GM13976 (cell line): ENCODE measurements at regions not wholly inside any gene's neighbourhood (a gene's known extent, or its start where the extent isn't known, plus 50 kb on each side); places are given as distances from the start of the nearest gene placed in this dataset.

Experiments
- DNase-seq: peaks from one replicate; pipeline ENCODE4 v3.0.0; 2012; ENCODE audit warnings: low spot score
- in situ Hi-C: fragments of 300-500 bp; cut with MboI; formaldehyde crosslinking; loops from one replicate; pipeline ENCODE4 v1.12.0; 2022; ENCODE audit warnings: low sequenced_read_pairs, mixed read lengths, inconsistent platforms; ENCODE audit not compliant: unreplicated experiment
- TF ChIP-seq, protein P1 (sequence below): IDR thresholded peaks from 2 replicates; pipeline ENCODE4 v1.5.1; 2012; ENCODE audit warnings: borderline replicate concordance, mild to moderate bottlenecking; ENCODE audit not compliant: insufficient read depth; ENCODE audit errors: extremely low read depth, missing control alignments, control extremely low read depth

DNA sequence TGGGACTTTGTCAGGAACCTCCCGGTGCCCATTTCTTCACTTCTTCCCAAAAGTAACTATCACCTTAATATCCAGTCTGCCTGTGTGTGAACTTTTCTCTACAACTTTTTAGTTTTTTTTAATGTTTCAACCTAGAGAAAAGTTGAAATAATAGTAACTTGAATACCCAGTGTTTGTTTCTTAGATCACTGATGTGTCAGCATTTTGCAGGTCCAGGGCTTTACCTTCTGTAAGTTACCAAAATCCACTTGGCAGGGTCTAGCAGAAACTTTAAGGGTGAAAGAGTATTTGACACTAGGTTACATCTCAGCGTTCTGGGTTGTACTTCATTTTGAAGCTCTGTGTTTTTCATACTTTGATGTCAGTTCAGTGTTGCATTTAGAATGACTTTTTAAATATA is 372.7 kb downstream of the ARL4A start:
- TF ChIP-seq, protein P1, sequence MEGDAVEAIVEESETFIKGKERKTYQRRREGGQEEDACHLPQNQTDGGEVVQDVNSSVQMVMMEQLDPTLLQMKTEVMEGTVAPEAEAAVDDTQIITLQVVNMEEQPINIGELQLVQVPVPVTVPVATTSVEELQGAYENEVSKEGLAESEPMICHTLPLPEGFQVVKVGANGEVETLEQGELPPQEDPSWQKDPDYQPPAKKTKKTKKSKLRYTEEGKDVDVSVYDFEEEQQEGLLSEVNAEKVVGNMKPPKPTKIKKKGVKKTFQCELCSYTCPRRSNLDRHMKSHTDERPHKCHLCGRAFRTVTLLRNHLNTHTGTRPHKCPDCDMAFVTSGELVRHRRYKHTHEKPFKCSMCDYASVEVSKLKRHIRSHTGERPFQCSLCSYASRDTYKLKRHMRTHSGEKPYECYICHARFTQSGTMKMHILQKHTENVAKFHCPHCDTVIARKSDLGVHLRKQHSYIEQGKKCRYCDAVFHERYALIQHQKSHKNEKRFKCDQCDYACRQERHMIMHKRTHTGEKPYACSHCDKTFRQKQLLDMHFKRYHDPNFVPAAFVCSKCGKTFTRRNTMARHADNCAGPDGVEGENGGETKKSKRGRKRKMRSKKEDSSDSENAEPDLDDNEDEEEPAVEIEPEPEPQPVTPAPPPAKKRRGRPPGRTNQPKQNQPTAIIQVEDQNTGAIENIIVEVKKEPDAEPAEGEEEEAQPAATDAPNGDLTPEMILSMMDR = no peak
- in situ Hi-C loops = no loop called here
- DNase-seq = no peak

DNA sequence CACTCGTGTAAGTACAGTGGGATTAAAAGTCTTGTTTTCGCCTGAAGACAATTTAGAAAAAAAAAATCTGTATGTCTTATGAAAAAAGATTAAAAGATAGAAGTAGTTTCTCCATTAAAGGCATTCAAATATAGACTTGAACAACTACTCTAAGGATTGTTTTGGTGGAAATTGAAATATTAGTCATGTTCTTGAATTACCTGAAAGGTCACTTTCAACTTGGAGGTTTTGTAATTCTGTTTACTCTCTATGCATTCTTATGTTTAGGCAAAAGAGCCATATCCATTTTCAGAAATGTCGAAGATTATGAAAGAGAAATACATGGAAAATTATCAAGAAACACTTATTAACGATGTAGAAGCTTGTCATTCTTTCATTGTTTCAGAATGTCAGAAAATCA is 373.7 kb downstream of the ARL4A start:
- in situ Hi-C loops = no loop called here
- DNase-seq = no peak
- TF ChIP-seq, protein P1 = no peak

DNA sequence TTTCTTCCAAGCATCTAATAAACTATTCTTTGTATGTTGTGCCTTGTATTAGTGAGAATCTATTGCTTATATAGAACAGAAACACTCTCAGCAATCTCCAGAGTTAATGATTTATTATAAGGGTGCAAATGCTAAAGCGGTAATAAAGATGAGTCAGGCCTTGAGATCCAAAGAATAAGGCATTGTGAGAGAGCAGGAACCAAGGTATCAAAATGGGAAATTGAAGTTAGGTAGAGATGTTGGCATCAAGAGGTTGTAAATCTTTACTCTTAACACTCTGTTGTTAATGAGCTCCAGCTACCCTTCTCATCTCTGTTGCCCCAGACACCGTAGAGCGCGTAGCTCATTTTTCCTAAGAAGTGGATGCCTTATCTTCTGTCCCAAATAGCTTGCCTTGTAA is 375.2 kb downstream of the ARL4A start:
- TF ChIP-seq, protein P1 = no peak
- no peak for DNase-seq
- in situ Hi-C loops = no loop called here

DNA sequence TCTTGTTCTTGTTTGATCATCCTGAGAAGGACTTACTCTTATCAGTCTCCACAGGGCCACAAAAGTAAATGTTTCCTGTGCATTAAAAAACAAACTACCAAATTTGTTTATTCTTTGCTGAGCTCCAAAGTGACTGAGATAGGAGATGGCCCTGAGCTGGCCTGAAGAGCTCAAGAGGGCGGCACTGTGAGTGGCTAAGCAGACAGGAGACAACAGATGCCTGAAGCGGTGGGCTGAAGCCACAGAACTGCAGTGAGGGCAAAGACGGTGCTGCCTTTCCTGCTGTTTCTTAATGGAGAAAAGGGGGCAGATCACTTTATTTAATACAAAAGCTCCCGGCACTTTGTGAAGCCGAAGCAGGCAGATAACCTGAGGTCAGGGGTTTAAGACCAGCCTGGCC is 379.6 kb downstream of the ARL4A start:
- TF ChIP-seq, protein P1 = no peak
- in situ Hi-C loops = no loop called here
- no peak for DNase-seq

DNA sequence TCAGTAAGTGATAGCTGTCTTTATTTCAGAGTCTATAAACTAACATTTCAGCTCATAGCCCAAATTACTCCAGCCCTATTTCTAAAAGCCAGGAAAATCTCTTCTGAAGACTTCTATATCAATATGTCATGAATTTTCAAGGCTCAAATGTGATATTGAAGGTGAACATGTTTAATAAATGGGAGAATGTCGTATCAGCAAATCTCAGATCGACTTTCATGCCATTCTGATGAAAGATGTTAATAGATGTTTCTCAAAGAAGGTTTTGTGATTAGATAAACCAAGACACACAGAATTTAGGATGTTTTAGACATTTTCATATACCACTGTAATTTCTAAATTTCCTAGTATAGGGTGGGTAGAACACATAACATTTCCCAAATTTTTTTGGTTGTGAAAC is 380.6 kb downstream of the ARL4A start:
- DNase-seq = no peak
- in situ Hi-C loops = no loop called here
- TF ChIP-seq, protein P1 = no peak

DNA sequence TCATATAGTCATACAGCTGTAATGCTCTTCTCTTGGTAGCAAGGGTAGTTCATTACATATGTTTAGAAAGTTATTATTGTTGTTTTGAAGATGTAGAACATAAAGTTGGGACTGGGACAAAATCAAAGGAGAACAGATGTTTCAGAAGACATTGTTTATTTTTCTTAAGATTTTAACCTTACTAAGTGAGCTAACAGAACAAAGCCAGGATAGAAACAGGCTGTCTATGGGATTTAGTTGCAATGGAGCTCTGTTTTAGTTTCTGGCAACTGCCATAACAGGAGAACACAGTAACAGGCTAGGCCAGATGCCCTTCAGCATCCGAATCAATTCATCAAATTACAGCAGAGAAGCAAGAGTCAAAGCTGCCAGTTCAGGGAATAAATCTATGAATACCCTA is 382.4 kb downstream of the ARL4A start:
- in situ Hi-C loops = no loop called here
- TF ChIP-seq, protein P1 = no peak
- no peak for DNase-seq

DNA sequence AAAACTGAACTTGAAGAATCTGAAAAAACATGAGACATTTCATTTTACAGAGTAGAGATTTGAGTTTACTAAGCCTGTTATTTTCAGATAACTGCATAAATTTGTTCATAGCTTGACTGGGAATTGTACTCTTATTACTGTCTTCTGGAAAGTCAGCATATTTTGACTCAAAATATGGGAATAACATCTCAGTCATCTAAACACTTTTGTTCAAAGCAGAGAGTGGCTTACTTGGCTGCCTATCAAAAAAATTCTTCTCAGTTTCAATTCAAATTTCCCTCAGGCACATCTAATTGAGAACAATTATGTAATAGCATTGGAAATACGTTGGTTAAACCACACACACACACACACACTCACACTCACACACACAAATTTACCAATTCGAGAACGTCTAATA is 384.6 kb downstream of the ARL4A start:
- TF ChIP-seq, protein P1 = no peak
- DNase-seq = no peak
- in situ Hi-C loops = no loop called here
